Adrenal gland (tissue), 5 donors: ENCODE measurements at regions not wholly inside any gene's neighbourhood (a gene's known extent, or its start where the extent isn't known, plus 50 kb on each side); places are given as distances from the start of the nearest gene placed in this dataset.

ENCODE experiments used
- POLR2A ChIP-seq, 2 donors: fragments of 450-650 bp; IDR thresholded peaks; one replicate each; pipeline ENCODE4 v1.6.1; 2017; ENCODE audit warnings: antibody characterized with exemption in 2 of 2, mild to moderate bottlenecking in 2 of 2, moderate library complexity in 1 of 2
- TF ChIP-seq, protein P1 (sequence below), 6 experiments: fragments of 450-650 bp in 4 of 6; fragments of 200-600 bp in 2 of 6; sonication (generic) in 1 of 6; IDR thresholded peaks; 1 replicate in 5 of 6; 2 replicates in 1 of 6; pipeline versions ENCODE4 v1.5.1 to v1.8.0; 2016 to 2021; ENCODE audit warnings: antibody characterized with exemption in 6 of 6, mild to moderate bottlenecking in 2 of 6, moderate library complexity in 1 of 6
- donor health status: DM: no; HTN: no; CAD: no.

DNA sequence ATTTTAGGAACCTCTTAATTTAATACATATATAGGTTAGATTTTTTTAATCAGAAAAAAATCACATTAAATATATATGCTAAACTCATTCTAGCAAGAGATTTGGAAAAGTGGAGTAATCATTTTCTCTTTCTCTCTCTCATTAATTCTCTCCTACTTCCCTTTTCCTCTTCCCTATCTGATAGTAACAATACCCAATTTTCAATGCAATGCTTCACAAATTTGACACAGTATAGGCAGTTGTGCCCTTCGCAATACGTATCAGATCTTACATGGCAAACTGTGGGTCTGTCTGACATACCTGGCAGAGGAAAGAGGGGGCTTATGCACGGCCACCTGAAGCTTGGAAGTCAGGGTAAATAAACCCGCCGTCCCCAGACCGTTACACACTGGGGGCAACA is 444.3 kb downstream of the NBAS start:
- TF ChIP-seq POLR2A (IDR thresholded peaks at IDR 0.05), result no peak
- TF ChIP-seq, protein P1, sequence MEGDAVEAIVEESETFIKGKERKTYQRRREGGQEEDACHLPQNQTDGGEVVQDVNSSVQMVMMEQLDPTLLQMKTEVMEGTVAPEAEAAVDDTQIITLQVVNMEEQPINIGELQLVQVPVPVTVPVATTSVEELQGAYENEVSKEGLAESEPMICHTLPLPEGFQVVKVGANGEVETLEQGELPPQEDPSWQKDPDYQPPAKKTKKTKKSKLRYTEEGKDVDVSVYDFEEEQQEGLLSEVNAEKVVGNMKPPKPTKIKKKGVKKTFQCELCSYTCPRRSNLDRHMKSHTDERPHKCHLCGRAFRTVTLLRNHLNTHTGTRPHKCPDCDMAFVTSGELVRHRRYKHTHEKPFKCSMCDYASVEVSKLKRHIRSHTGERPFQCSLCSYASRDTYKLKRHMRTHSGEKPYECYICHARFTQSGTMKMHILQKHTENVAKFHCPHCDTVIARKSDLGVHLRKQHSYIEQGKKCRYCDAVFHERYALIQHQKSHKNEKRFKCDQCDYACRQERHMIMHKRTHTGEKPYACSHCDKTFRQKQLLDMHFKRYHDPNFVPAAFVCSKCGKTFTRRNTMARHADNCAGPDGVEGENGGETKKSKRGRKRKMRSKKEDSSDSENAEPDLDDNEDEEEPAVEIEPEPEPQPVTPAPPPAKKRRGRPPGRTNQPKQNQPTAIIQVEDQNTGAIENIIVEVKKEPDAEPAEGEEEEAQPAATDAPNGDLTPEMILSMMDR (IDR thresholded peaks at IDR 0.05), result no peak
